ENCODE measurements at regions not wholly inside any gene's neighbourhood (a gene's known extent, or its start where the extent isn't known, plus 50 kb on each side); places are given as distances from the start of the nearest gene placed in this dataset.

DNA sequence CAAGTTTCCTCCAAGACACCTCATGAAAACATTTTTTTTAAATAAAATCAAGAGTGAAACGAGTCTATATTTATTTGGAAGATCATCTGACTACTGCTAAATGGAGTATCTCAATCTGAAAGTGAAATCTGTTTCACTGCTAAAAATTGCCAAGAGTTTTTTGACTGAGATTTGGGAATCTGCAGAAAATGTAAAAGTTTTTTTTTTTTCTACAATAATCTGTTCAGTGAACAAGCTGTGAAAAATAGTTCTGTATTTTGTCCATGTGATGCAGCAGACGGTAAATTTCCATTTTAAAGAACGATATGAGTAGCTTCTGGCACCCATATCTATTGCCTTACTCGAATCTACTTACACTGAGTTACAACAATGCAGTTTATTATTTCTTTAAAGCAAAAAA is 519.7 kb downstream of the PLCL1 start:
- DNase-seq: no peak

DNA sequence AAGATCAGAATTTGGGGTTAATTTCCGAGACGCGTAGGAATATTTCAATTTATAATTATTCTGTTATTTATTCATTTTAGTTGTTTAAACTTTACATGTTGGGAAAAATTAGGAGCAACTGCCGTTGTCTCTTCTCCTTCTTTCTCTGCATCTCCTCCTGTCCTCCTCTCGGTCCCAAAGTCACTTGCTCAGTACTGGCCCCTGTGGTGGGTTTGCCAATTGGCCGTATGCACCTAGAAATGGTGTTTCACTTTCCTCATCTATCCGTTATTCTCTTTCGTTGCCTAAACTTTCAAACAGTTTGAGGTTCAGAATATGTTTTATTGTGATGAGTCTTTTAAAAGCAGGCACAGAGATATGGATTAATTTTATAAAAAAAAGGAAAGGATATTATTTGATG is 517.9 kb downstream of the PLCL1 start:
- DNase-seq: no peak

DNA sequence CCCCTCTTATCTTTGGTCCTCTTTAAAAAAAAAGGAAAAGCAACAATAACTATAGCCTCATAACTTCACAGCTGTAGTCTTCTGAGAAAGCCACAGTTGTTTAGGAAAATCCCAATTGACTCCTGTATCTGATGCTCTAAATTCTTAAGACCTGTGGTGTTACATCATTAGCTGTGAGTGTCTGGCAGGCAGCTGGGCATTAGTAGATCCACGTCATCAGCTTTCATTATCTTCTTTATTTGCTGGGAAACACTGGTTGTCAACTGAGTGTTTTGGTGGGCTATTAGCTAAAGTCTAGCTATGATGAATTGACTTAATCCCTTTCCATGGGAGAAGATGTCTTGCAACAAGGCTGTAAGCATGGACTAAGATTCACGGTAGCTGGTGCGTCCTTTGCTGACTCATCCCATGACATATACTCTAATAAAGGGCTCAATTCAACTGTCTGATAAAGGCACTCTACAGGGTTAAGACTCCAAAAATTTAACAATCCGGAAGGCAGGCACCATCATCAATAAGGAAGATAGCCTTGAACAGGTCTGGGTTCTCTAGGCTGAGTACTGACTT is 517.2 kb downstream of the PLCL1 start:
- DNase-seq: no peak

DNA sequence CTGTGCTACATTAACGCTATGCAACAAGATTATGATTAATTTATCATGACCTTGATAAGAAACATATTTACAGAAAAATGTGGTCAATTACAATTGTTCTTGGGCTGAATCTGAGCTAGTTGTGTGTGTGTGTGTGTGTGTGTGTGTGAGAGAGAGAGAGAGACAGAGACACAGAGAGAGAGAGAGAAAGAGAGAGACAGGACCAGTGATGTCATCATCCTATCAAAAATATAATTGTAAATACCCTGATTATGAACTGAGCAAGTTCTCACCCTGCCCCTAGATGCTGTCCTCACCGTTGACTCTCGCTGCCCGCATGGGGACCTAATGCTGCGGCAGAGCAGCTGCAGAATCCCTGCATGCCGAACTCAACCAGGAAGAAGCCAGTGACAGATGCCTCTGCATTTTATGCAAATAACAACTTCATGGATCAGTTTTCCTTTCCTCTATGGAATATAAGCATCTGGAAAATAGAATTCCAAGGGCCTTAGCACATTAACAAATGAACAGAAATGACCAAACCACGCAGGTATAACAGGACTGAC is 512.5 kb downstream of the PLCL1 start:
- DNase-seq: no peak

DNA sequence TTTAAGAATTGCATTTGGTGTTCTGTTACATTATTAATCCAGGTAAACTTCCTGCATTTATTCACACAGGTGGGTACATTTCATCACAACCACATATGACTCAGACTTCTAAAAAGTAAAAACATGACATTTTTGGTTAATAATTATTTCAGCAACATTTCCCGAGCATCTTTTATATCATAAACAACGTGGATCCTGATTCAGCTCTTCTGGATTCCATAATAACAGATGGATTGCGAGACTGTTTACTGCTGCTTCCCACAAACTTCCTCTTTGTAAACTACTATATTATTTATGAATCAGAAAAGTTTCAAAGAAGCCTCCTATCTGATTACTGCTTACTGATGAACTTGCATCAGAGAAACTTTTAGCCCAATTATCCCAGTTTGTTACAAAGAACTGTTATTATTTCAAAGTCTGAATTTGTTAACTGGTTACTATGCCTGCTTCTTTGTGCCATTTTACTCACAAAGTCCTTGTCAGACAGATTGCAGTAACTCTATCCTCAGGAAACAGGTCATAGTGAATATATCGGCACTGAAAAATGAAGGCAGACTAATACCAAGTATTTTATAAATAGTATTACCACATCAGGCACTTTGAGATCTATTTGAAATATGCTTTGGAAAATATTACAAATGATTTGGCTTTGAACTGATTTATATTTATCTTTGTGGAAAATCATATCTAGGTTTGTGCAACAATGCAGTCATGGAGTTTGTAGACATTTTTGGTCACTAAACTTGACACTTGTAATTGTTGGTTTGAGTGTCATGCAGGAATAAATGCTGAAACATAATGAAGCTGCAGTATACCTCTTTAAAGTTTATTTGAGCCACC is 511.6 kb downstream of the PLCL1 start:
- no peak for DNase-seq

DNA sequence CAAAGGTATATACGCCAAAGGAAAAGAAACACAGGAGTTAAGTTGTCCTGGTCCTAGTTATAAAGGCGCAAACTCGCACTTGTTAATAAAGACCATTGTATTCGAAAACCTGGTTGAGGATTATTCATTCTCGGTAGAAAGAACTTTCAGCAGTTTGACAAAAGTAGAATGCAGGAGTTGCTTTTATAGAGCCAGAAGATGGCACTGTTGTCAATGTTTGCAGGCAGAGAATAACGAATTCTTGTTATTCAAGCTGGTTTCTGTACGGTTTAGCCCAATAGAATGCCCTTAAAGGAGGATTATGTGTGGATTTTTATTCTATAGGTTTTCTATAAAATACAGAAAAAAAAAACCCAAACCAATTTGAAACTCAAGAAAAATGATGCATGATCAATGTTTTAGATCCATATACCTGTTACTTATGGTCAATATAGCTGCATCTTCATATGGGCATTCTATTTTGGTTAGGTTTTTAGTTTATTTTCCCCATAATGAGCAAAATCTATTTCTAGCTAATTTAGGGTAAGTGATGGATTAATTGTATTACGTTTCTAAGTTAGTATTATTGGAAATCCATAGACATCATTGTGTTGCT is 510.3 kb downstream of the PLCL1 start:
- DNase-seq: no peak

DNA sequence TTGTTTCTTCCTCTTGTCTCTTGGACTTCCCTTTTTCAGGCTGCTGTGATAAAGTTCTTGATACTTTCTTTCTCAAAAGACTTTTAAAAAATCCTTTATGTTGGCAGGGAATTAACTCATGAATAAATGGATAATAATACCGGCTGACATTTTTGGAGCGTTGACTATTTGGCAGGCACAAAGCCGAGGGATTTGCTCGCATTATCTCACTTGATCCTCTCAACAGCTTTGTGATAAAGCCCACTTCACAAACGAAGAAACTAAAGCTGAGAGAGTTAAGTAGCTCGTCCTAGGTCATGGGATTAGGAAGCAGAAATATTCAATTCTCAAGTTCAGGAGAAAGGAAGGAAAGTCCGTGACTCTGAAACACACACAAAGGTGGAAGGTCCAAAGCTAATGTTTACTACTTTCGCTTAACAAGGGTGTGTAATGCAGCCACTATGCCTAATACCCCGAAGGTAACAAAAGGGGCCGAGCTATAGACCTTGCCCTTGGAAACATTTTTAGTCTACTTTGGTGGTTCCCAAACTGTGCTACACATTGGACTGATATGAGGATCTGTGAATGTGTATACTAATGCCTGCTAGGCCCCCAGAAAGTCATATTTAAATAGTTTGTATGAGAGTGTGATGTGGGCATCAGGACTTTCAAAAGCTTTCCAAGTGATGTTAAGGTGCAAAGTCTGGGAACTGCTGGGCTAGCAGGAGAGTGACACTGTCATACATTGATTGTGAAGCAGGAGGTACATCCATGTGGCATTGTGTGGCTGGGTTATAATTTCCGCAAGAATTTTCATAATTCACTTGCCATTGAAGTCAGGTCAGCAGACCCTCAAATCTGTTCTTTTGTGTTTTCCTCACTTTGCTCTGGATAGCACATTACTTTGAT is 508.4 kb downstream of the PLCL1 start:
- no peak for DNase-seq

DNA sequence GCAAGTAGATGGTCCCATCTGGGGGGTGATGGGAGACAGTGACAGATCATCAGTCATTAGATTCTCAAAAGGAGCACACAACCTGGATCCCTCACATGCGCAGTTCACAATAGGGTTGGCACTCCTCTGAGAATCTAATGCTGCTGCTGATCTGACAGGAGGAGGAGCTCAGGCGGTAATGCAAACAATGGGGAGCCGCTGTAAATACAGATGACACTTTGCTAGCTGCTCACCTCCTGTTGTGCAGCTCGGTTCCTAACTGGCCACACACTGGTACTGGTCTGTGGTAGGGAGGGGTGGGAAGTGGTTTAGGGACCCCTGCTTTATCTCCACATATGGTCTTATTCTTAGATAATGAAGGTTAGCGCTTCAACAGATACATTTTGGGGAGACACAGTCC is 506.6 kb downstream of the PLCL1 start:
- DNase-seq: no peak

DNA sequence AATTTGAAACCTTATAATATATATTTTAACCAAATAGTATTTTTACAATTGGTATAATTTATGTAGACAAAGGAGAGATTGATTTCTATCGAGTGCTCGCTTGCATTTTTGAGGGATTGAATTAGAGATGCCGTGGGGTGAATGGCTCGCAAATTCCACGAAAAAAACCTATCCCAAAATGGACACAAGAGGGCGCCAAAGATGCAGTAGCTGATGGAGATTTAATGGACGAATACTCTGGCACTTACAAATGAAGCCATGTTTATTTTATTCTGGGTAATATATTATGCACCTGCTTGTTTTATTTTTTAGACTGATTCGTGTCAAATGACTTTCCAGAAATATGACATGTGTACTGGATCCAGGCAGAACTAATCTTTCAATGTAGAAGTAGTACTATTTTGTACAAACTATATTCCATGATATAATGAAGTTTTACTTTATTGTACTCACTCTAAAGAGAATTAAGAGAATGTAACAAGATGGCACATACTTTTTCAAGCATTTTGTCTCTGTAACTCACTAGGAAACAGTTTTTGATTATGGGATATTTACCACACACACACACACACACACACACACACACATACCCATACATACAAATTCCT is 505.4 kb downstream of the PLCL1 start:
- peak; percentile 38 to 47 for DNase-seq

DNA sequence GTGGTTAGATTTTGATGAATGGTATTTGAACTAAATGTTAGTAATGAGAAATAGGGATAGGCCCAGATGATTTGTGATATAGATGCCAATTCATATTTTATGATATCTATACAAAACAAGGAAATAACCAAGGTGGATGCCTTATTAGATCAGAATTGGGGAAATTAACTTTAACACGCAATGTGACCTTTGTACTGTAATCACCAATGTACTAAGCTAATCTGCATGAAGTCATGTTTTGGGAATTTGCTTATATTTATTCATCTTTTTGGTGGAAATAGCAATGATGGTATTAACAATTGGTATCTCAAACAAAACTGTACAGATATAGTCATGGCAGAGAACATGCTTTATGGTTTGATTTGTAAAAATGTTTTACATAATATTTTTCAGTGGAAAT is 504.7 kb downstream of the PLCL1 start:
- DNase-seq: no peak

DNA sequence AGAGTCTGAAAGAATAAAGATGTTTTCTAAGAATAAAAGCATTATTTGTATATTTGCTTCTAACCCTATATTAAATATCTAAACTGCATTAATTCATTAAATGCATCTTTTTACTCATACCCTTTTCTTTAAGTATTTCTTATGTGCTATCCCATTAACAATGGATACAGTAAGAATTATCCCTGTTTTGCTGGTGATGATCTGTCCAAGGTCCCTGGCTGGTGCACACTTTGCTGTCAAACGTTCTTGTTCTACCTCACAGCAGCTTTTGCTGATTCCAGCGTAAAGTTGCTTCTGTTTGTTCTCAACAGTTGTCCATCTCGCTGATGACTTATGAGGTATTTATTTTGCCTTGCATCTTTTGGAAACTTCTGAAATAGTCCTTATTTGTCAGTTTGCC is 504.0 kb downstream of the PLCL1 start:
- DNase-seq: no peak

DNA sequence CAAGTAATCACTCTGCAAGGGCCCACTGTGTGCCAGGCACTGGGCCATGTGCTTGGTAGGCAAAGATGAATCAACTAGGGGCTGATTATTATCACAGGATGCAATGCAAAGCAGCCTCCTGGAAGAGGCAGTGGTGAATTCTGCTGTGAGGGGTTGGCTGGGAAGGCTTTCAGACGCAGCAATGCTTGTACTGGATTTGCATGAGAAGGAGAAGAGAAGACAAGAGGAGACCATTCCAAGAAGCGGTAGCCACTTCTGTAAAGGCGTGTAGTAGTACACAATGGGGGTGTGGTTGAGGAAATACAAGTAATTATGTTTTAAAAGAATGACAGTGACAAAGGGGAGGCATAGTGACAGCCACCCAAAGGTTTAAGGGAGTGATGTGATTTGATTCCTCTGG is 502.7 kb downstream of the PLCL1 start:
- no peak for DNase-seq

DNA sequence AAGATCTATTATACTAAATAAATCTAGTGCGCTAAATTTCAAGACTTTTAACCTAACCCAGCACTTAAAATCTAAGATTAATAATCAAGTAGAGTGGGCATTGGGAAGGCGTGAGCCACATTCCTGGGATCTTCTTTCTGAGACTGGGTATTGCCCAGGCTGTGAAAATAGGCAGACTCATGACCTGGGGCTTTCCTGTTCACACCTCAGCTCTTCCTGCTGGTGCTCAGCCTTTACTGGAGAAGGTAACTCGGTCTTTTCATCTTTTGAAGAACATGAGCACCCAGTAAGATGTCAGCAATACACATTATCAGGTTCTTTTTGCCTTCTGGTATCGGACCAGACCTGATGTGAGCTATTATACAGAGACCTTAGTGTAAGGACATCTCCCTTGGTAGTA is 500.5 kb downstream of the PLCL1 start:
- DNase-seq: no peak

DNA sequence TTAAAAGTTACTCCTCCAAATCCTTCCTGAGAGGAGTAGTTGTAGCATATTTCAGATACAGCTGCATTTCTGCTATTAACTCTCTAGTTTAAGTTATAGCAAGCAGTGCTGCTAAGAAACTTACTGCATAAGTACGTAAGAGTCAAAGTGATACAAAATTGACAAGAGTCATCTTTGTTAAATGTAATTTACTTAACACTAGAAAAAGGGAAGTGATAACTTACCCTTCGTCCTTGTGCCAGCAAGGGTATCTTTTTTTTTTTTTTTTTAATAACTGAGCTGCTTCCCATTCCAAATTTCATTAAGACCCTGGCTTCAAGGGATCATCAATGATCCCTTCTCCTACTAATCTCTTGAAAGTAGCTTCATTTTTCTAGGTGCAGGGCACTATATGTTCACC is 493.0 kb downstream of the PLCL1 start:
- no peak for DNase-seq

DNA sequence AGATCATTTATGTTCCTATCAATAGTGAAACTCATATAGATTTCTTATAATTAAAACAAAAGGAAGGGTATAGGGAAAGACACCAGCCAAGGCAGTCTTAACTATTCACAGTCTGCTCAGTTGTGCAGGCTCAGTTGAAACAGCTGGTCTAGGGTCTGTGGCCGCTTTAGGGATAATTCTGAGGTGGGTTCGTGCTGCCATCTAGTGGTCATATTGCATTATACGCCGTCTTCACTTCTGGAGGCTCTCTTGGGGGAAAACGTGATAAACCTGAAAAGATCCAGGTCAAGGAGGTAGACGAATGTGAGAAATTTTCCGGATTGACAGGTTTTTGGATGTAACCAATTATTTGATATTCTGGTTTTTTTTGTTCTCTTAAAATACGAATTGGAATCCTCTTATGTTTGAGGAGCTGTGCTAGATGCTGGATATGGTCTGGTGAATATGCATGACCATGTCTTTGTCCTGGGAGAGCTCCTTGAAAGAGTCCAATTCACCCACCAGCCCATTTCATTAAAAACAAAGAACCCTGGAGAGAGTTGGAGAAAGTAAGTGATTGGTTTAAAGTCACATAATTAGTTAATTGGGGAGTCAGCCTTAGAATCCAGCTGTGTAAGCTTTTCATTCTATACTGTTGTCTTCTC is 492.4 kb downstream of the PLCL1 start:
- DNase-seq: peak; percentile 49 to 50

DNA sequence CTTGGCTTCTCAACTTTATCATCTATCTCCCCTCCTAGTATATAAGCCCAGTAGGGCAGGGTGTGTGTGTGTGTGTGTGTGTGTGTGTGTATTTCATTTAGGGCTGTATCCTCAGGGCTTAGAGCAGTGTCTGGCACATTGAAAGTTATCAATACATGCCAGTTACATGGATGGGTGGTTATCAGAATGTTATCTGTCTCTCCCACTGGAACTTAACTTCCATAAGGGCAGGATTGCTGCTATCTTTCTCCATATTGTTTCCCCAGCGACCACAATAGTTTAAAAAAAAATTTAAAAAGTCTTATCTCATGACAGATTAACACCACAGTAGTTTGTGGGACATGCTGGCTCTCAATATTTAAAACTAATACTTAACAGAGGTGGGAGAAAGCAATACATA is 488.9 kb downstream of the PLCL1 start:
- DNase-seq: no peak

DNA sequence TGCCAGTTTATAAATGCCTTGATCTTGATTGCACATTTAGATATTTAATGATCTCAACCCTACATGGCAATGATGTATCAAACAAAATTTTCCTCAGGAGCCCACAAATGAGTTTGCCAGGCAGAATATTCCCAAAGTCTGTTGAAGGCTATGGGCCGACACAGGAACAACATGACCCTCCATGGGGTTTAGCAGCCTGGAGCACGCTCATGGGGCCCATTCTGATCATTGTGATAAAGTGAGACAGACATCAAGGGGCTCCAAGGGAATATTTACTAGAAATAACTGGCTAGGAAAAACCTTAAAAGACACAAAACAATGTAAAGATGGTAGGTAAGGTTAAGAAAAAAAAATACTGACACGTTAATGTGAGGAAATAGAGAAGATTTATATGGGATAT is 485.4 kb downstream of the PLCL1 start:
- DNase-seq: no peak

DNA sequence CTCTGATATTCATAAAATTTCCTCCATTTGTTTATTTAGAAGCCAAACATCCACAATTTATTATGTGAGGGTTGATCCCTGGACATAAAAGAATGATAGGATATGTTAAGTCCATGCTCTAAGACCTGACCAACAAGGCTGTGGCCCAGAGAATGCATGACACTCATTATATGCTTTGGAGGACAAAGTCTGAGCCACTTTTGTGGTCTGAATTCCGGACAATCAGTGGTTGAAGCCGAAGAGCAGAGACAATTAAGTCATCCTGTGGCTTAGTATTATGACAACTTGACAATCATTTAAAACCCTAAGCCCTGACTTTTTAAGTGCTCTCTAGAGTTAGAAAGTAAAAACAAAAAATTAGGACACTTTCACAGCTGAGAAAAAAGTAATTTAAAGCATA is 483.3 kb downstream of the PLCL1 start:
- DNase-seq: no peak

DNA sequence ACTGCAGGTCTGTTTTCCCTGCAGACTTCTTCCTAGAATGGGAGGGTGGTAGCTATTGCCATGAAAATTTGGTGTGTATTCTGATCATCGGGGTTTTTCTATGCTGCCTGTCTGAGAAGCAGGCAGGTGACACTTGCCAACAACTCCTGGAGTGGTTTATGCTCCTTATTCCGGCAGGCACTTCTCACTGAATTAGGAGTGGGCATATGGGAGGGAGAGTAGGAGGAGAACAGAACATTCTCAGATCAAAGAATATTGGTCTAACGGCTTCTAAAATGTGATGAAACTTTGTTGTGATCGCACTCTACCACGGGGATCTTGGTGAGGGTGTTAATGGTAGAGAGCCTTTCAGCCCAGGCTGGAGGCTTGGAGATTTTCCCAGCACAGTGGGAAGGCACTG is 480.8 kb downstream of the PLCL1 start:
- DNase-seq: no peak

DNA sequence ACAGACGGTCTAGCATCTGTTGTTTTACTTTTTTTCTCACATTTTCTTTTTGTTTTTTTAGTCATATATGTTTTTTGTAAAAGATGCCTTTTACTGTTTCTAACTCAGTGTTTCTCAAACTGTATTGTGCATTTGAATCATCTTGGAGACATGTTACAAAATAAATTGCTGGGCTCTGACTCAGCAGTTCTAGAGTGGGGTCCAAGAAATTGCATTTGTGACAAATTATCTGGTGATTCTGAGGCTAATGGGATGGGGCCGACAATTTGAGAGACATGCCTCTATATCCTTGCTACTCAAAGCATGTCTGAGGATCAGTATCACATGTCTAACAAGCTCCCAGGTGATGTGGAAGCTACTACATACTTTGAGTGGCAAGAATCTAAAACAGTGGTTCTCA is 478.8 kb downstream of the PLCL1 start:
- DNase-seq: no peak

DNA sequence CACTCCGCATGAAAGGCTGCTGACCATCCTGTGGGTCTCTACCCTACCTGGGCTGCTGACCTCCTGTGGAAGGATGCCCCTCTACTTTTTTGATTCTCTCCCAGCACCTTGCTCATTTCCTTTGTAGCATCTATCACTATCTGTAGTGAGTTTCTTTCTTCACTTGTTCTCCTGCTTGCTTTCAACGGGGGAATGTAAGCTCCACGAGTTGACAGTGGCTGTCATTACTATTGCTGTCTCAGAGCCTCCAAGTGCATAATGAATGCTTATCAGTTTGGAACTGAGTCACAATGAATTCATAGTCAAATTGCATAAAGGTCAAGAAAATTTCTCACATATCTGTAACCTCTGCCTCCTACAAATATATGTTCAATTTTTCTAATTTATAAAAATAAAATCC is 477.7 kb downstream of the PLCL1 start:
- no peak for DNase-seq

DNA sequence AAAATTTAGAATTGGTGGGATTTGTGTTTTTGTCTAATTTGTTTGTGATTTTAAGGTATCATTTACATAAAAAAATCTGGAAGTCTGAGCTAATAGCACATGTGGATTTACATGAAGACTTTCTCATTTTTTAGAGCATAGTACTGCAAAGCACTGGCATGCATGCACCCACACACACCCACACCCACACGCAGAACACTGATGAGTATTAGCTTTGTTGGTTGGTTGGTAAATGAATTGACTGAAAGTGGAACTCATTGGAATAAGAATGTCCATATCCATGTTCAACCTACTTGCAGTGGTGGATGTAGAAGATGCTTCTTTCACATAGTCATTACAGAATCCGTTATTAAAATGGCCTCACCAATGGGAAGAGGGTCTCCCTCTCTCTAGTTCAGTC is 475.8 kb downstream of the PLCL1 start:
- no peak for DNase-seq

Data from activated CD4-positive, alpha-beta T cell treated with anti-CD3 and anti-CD28 coated beads, Interleukin-2, amount 50 U/mL, for 4 hours (primary cell).